ENCODE measurements at regions not wholly inside any gene's neighbourhood (a gene's known extent, or its start where the extent isn't known, plus 50 kb on each side); places are given as distances from the start of the nearest gene placed in this dataset.
"Not testable (repeated sequence)": the region's sequence is repeated elsewhere in the genome, so short reads cannot be mapped to it uniquely, and the experiment has no call there.

- peaks cover 2% of the 10 kb centered on the region for H3K9me3 Mint-ChIP-seq
- H3K4me1 Mint-ChIP-seq = no peaks in the 10 kb centered on the region
- no peak overlapping the region for H3K4me3 Mint-ChIP-seq
- no peaks in the 10 kb centered on the region for H3K36me3 Mint-ChIP-seq
- no peak for DNase-seq
- CTCF ChIA-PET = no interaction called here
- no peak overlapping the region for H3K27ac Mint-ChIP-seq
- H3K27me3 Mint-ChIP-seq = no peaks in the 10 kb centered on the region
These were observed 880.5 kb downstream of the STPG2 start for GRCh38 chr4:97262769-97263168.

DNA sequence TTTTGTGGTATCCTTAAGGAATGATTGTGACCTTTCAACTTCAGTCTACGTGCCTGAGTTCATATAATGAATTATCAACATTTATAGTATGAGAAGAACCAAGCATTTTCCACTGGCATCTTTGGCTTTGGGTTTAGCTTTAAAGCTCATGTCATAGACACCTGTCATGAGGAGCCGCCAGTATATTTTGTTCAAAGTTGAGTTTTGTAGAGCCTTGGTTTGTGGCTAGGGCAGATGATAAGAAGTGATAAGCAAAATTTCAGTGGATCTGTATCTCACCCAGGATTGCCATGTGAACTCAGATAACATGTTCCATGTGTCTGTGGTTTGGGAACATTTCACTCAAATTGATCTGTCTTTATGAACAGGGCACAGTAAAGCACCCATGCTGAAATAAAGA lies 873.2 kb downstream of the STPG2 start:
- Mint-ChIP-seq H3K27ac (no peak overlapping the region), H3K27me3 (no peaks in the 10 kb centered on the region), H3K4me1 (no peaks in the 10 kb centered on the region), H3K4me3 (no peak overlapping the region), H3K36me3 (no peaks in the 10 kb centered on the region), H3K9me3 (peaks cover 6% of the 10 kb centered on the region)
- CTCF ChIA-PET = no interaction called here
- no peak for DNase-seq

DNA sequence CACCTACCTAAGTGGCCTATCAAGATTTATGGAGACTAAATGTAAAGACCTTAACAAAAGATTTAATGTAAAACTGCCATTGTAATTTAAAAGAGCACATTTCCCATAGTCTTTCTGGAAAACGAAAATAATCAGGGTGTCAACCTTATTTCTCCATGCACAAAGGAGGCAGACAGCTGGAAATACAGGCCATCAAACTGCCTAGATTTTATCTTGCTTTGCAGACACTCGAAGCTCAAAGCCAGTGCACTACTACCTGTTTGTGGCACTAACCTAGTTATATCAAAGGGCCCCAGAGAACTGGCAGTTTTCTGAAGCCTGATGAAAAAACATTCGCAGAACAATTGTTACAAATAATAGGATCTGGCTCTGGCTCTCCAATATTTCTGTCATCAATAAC lies 863.9 kb downstream of the STPG2 start:
- H3K36me3 Mint-ChIP-seq = no peaks in the 10 kb centered on the region
- CTCF ChIA-PET = no interaction called here
- peaks cover 15% of the 10 kb centered on the region for H3K9me3 Mint-ChIP-seq
- DNase-seq = no peak
- H3K27me3 Mint-ChIP-seq = no peaks in the 10 kb centered on the region
- H3K4me1 Mint-ChIP-seq = no peaks in the 10 kb centered on the region
- no peak overlapping the region for H3K4me3 Mint-ChIP-seq
- no peak overlapping the region for H3K27ac Mint-ChIP-seq

DNA sequence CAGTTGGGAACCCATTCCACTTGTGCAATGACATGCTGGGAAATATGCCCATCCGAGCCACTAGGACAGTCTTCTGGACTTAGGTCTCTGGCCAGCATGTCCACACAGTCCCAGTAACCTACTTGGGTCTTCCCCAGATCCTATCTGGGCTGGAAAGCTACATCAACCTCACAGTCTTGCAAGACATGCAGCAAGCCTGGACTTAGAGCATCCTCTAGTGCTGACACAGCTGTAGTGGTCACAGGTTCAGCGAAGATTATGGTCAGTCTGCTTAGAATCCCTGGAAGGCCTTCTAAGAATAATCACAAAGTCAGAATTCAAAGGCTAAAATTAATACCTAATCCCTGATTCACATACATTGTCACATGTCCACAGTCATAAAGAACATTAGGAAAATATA lies 842.7 kb downstream of the STPG2 start:
- H3K27me3 Mint-ChIP-seq = no peaks in the 10 kb centered on the region
- no peak for DNase-seq
- CTCF ChIA-PET = no interaction called here
- no peak overlapping the region for H3K27ac Mint-ChIP-seq
- no peak overlapping the region for H3K4me3 Mint-ChIP-seq
- H3K36me3 Mint-ChIP-seq = no peaks in the 10 kb centered on the region
- H3K4me1 Mint-ChIP-seq = no peaks in the 10 kb centered on the region
- peaks cover 11% of the 10 kb centered on the region for H3K9me3 Mint-ChIP-seq

DNA sequence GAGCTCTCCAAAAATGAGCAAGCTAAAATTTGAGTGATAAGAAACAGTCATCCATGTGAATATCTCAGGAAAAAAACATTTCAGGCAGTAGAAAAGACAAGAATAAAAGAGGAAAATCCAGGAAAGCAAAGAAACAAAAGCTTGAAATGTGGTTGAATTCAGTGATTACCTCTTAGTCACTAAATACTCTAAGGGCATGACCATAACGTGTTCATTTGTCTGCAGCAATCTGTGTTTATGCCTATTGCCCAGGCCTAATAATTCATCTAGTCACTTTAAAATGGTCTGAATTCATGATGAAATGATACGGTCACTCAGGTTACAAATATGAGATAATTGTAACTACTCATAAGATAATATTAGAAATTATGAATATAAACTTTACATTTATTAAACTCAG lies 837.9 kb downstream of the STPG2 start:
- Mint-ChIP-seq H3K4me3 (no peak overlapping the region), H3K9me3 (peaks cover 9% of the 10 kb centered on the region), H3K4me1 (no peaks in the 10 kb centered on the region), H3K27me3 (no peaks in the 10 kb centered on the region), H3K36me3 (no peaks in the 10 kb centered on the region), H3K27ac (no peak overlapping the region)
- no peak for DNase-seq
- CTCF ChIA-PET = no interaction called here

DNA sequence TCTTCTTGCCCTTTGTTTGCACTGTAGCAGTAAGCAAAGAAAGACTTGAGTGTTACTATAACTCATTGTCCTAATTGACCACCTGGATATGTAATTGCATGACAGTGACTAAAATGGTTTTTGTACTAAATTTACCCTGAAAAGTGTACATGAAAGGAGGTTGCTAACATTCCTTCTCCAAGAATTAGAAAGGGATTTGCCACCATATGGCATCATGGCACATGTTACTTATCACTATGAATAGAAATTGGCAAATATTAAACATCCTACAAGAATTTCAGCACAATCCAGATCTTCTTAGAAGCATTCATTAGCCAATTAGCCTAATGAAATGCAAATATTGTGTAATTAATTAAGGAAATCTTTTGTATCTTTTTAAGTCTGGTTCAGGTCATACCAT lies 834.2 kb downstream of the STPG2 start:
- no peaks in the 10 kb centered on the region for H3K36me3 Mint-ChIP-seq
- CTCF ChIA-PET = no interaction called here

GRCh38 chr4:97317201-97317600 lies 826.1 kb downstream of the STPG2 start:
- Mint-ChIP-seq H3K27me3 (no peaks in the 10 kb centered on the region), H3K9me3 (peaks cover 5% of the 10 kb centered on the region), H3K36me3 (no peaks in the 10 kb centered on the region), H3K4me1 (no peaks in the 10 kb centered on the region), H3K27ac (no peak overlapping the region), H3K4me3 (no peak overlapping the region)
- DNase-seq = no peak
- CTCF ChIA-PET = no interaction called here

More for the DNA sequence above, 834.2 kb downstream of the STPG2 start:
- no peaks in the 10 kb centered on the region for H3K9me3 Mint-ChIP-seq
- DNase-seq = no peak
- H3K27me3 Mint-ChIP-seq = no peaks in the 10 kb centered on the region
- no peaks in the 10 kb centered on the region for H3K4me1 Mint-ChIP-seq
- no peak overlapping the region for H3K4me3 Mint-ChIP-seq
- H3K27ac Mint-ChIP-seq = no peak overlapping the region

GRCh38 chr4:97317671-97318070 lies 825.6 kb downstream of the STPG2 start:
- Mint-ChIP-seq H3K27me3 (no peaks in the 10 kb centered on the region), H3K9me3 (peaks cover 5% of the 10 kb centered on the region), H3K36me3 (no peaks in the 10 kb centered on the region), H3K4me1 (no peaks in the 10 kb centered on the region), H3K4me3 (no peak overlapping the region), H3K27ac (no peak overlapping the region)
- CTCF ChIA-PET = no interaction called here
- no peak for DNase-seq

DNA sequence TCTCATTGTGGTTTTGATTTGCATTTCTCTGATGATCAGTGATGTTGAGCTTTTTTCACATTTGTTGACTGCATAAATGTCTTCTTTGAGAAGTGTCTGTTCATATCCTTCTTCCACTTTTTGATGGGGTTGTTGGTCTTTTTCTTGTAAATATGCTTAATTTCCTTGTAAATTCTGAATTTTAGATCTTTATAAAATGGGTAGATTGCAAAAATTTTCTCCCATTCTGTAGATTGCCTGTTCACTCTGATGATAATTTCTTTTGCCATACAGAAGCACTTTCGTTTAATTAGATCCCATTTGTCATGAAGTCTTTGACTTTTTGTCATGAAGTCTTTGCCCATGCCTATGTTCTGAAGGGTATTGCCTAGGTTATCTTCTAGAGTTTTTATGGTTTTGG lies 817.5 kb downstream of the STPG2 start:
- H3K27ac Mint-ChIP-seq, H3K4me1 Mint-ChIP-seq, H3K4me3 Mint-ChIP-seq, H3K36me3 Mint-ChIP-seq, CTCF ChIA-PET, H3K27me3 Mint-ChIP-seq, DNase-seq, H3K9me3 Mint-ChIP-seq: not testable (repeated sequence)

DNA sequence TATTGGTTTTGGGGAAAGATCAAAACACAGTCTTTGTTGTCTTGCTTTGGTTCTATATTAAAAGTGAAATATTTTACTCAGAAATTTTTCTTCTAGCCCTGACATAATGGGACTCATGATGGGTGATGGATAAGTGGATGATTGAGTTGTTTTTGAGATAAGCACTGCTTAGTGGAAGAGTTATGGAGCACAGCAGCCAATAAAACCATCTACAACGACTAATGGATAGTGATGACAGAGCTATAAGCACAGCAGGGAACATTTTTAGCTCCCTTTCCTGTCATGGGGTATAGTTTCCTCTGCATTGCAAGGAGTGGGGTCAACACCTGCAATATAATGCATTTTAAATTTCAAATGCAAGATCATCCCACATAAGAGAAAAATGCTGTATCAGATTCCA lies 812.4 kb downstream of the STPG2 start:
- no peak for DNase-seq
- Mint-ChIP-seq H3K4me3 (no peak overlapping the region), H3K36me3 (no peaks in the 10 kb centered on the region), H3K27ac (no peak overlapping the region), H3K9me3 (peaks cover 4% of the 10 kb centered on the region), H3K4me1 (no peaks in the 10 kb centered on the region), H3K27me3 (no peaks in the 10 kb centered on the region)
- CTCF ChIA-PET = no interaction called here

DNA sequence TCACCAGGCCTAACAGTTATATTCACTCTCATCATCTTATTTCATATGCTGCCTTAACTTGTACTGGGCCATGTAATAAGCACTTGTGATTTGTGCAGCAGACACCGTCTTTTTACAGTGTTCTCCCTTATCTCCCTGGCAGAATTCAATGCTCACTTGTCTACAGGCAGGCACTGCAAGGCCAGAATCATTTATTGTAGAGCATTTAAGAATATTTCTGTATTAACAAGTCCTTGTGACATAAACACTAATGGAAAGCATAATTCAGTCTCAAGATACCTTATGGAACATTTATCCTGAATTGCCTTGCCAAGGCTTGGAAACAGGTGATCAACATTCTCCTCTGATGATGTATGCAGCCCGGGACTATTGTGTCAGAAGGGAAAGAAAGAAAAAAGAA lies 808.9 kb downstream of the STPG2 start:
- no peaks in the 10 kb centered on the region for H3K4me1 Mint-ChIP-seq

GRCh38 chr4:97349468-97350186 lies 793.6 kb downstream of the STPG2 start:
- Mint-ChIP-seq H3K27ac (no peak overlapping the region), H3K27me3 (no peaks in the 10 kb centered on the region), H3K36me3 (no peaks in the 10 kb centered on the region), H3K4me3 (no peak overlapping the region), H3K4me1 (no peaks in the 10 kb centered on the region), H3K9me3 (no peaks in the 10 kb centered on the region)
- CTCF ChIA-PET = no interaction called here
- DNase-seq = no peak

More for the DNA sequence above, 808.9 kb downstream of the STPG2 start:
- no peak for DNase-seq
- H3K27me3 Mint-ChIP-seq = no peaks in the 10 kb centered on the region
- H3K9me3 Mint-ChIP-seq = peaks cover 14% of the 10 kb centered on the region
- no peaks in the 10 kb centered on the region for H3K36me3 Mint-ChIP-seq
- CTCF ChIA-PET = no interaction called here
- H3K4me3 Mint-ChIP-seq = no peak overlapping the region
- H3K27ac Mint-ChIP-seq = no peak overlapping the region

- H3K4me3 Mint-ChIP-seq = no peak overlapping the region
- H3K9me3 Mint-ChIP-seq = peaks cover 8% of the 10 kb centered on the region
- no peaks in the 10 kb centered on the region for H3K27me3 Mint-ChIP-seq
- H3K36me3 Mint-ChIP-seq = no peaks in the 10 kb centered on the region
- no peak for DNase-seq
- H3K4me1 Mint-ChIP-seq = no peaks in the 10 kb centered on the region
- no peak overlapping the region for H3K27ac Mint-ChIP-seq
- CTCF ChIA-PET = interaction anchor here (0.6 kb wide), 1 partner anchor 9 kb away, joined by 3 read pairs; no protein-coding TSS in a partner anchor
These were observed 789.4 kb downstream of the STPG2 start for GRCh38 chr4:97353876-97354275.

- DNase-seq = no peak
- no peaks in the 10 kb centered on the region for H3K27me3 Mint-ChIP-seq
- CTCF ChIA-PET = no interaction called here
- no peak overlapping the region for H3K27ac Mint-ChIP-seq
- H3K4me3 Mint-ChIP-seq = no peak overlapping the region
- peaks cover 20% of the 10 kb centered on the region for H3K9me3 Mint-ChIP-seq
- no peaks in the 10 kb centered on the region for H3K36me3 Mint-ChIP-seq
- H3K4me1 Mint-ChIP-seq = no peaks in the 10 kb centered on the region
These were observed 783.5 kb downstream of the STPG2 start for GRCh38 chr4:97359826-97360225.

DNA sequence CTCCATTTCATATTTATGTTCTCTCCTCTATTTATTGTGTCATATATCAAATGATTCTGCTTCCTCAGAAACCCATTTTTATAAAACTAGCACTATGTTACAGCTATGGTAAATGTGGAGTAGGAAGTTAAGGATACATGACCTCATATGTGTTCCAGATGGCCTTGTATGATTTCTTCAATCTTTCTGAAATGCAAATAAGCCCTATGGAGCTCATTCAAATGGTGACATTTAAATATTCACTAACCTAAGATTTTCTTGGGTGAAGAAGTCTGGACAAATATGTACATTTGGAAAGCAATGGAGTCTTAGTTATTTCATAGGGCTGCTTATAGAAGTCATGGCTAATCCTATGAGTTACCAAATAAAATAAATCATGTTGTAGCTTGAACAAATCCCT lies 782.5 kb downstream of the STPG2 start:
- Mint-ChIP-seq H3K36me3 (no peaks in the 10 kb centered on the region), H3K4me1 (no peaks in the 10 kb centered on the region)

GRCh38 chr4:97367878-97368277 lies 775.4 kb downstream of the STPG2 start:
- no peaks in the 10 kb centered on the region for H3K4me1 Mint-ChIP-seq
- no peak overlapping the region for H3K4me3 Mint-ChIP-seq
- CTCF ChIA-PET = no interaction called here
- DNase-seq = no peak
- peaks cover 11% of the 10 kb centered on the region for H3K9me3 Mint-ChIP-seq
- no peak overlapping the region for H3K27ac Mint-ChIP-seq
- H3K36me3 Mint-ChIP-seq = no peaks in the 10 kb centered on the region
- H3K27me3 Mint-ChIP-seq = no peaks in the 10 kb centered on the region

More for the DNA sequence above, 782.5 kb downstream of the STPG2 start:
- no peak for DNase-seq
- Mint-ChIP-seq H3K27ac (no peak overlapping the region), H3K4me3 (no peak overlapping the region), H3K9me3 (peaks cover 22% of the 10 kb centered on the region), H3K27me3 (no peaks in the 10 kb centered on the region)
- CTCF ChIA-PET = no interaction called here
